HEK293T (cell line): ENCODE measurements at regions not wholly inside any gene's neighbourhood (a gene's known extent, or its start where the extent isn't known, plus 50 kb on each side); places are given as distances from the start of the nearest gene placed in this dataset.

ENCODE experiments used
- ARNT ChIP-seq: fragments of 450-650 bp; IDR thresholded peaks from 2 replicates; pipeline ENCODE4 v1.6.1; 2017; ENCODE audit warnings: mild to moderate bottlenecking
- CTBP1 ChIP-seq: fragments of 450-650 bp; IDR thresholded peaks from 2 replicates; pipeline ENCODE4 v1.6.1; 2016; ENCODE audit warnings: borderline replicate concordance
- FOXK2 ChIP-seq: fragments of 450-650 bp; IDR thresholded peaks from 2 replicates; pipeline ENCODE4 v1.6.1; 2016; ENCODE audit warnings: mild to moderate bottlenecking
- FOXM1 ChIP-seq: fragments of 450-650 bp; IDR thresholded peaks from 2 replicates; pipeline ENCODE4 v1.6.1; 2017; ENCODE audit warnings: mild to moderate bottlenecking, borderline replicate concordance
- L3MBTL2 ChIP-seq: fragments of 450-650 bp; conservative IDR thresholded peaks from 2 replicates; pipeline ENCODE4 v1.6.1; 2016; ENCODE audit warnings: mild to moderate bottlenecking
- SP1 ChIP-seq: fragments of 450-650 bp; IDR thresholded peaks from 2 replicates; pipeline ENCODE4 v1.6.1; 2017
- TARDBP ChIP-seq: fragments of 450-650 bp; IDR thresholded peaks from 2 replicates; pipeline ENCODE4 v1.6.1; 2016

DNA sequence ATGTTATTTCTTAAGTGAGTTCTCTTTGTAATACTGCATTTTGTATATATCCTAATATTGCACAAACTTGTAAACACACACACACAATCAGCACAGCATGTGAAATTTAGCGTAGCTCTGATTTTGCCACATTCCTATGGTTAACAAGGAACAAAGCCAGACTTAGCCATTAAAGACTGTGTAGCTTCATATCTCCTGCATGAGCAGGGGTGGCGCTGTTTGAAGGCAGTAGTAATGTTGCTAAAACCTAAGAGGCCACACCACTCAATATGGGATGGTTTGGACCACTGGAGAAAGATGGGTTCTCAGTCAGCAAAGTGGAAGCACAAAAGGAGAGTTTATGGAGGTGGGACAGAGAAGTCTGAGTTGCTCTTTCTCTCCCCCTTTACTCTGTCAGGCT, 61.1 kb upstream of the RND3 start:
- TF ChIP-seq L3MBTL2 = no peak
- TF ChIP-seq ARNT = no peak
- TF ChIP-seq FOXM1 = no peak
- TF ChIP-seq TARDBP = no peak
- TF ChIP-seq SP1 = no peak
- no peak for TF ChIP-seq CTBP1
- no peak for TF ChIP-seq FOXK2
